ENCODE measurements at regions not wholly inside any gene's neighbourhood (a gene's known extent, or its start where the extent isn't known, plus 50 kb on each side); places are given as distances from the start of the nearest gene placed in this dataset.

GRCh38 chr16:85191341-85191965 is 79.2 kb upstream of the CIBAR2 start:
- peak in 1 of 6 donors; percentile 49 for DNase-seq
- Histone ChIP-seq H3K27me3 (no peaks in the 10 kb centered on the region), H3K27ac (no peak overlapping the region), H3K36me3 (no peaks in the 10 kb centered on the region), H3K4me1 (peaks cover 12 to 28% (median 15%) of the 10 kb centered on the region in 3 donors), H3K9me3 (no peaks in the 10 kb centered on the region), H3K4me3 (no peak overlapping the region)
- 93 to 95% methylated on average over 19 of the region's 19 CpGs for WGBS, 2 donors
- no peak for FAIRE-seq
- ATAC-seq: no peak
- intact Hi-C loops (cut with DNase I): no loop called here
- TF ChIP-seq CTCF (IDR thresholded peaks at IDR 0.05): no peak

- Histone ChIP-seq H3K36me3 (no peaks in the 10 kb centered on the region), H3K4me3 (no peak overlapping the region), H3K27ac (no peak overlapping the region), H3K4me1 (peaks cover 23 to 38% (median 25%) of the 10 kb centered on the region in 3 donors), H3K9me3 (no peaks in the 10 kb centered on the region), H3K27me3 (no peaks in the 10 kb centered on the region)
- FAIRE-seq (no peak), ATAC-seq (no peak), DNase-seq (peak in 2 of 6 donors; percentile 31 to 38)
- no peak for TF ChIP-seq CTCF (IDR thresholded peaks at IDR 0.05)
- WGBS, 2 donors: 77 to 79% methylated on average over 20 of the region's 20 CpGs
- intact Hi-C loops (cut with DNase I): no loop called here
These were observed 80.2 kb upstream of the CIBAR2 start for GRCh38 chr16:85192238-85193114.

- Histone ChIP-seq H3K4me1 (peaks cover 29 to 44% (median 32%) of the 10 kb centered on the region in 3 donors), H3K27me3 (no peaks in the 10 kb centered on the region), H3K27ac (no peak overlapping the region), H3K36me3 (no peaks in the 10 kb centered on the region), H3K4me3 (no peak overlapping the region), H3K9me3 (no peaks in the 10 kb centered on the region)
- intact Hi-C loops (cut with DNase I): no loop called here
- 87 to 89% methylated on average over 6 of the region's 6 CpGs for WGBS, 2 donors
- ATAC-seq (no peak), DNase-seq (no peak), FAIRE-seq (no peak)
- no peak for TF ChIP-seq CTCF (IDR thresholded peaks at IDR 0.05)
These were observed 80.8 kb upstream of the CIBAR2 start for GRCh38 chr16:85193115-85193493.

GRCh38 chr16:85193876-85194275 is 81.6 kb upstream of the CIBAR2 start:
- 93 to 94% methylated on average over 17 of the region's 17 CpGs for WGBS, 2 donors
- Histone ChIP-seq H3K4me3 (no peak overlapping the region), H3K27ac (no peak overlapping the region), H3K36me3 (no peaks in the 10 kb centered on the region), H3K9me3 (no peaks in the 10 kb centered on the region), H3K4me1 (peaks cover 32 to 47% (median 37%) of the 10 kb centered on the region in 3 donors), H3K27me3 (no peaks in the 10 kb centered on the region)
- DNase-seq (peak in 1 of 6 donors; percentile 16), FAIRE-seq (no peak), ATAC-seq (no peak)
- TF ChIP-seq CTCF (IDR thresholded peaks at IDR 0.05): no peak
- intact Hi-C loops (cut with DNase I): no loop called here

Data from pancreas (tissue), 10 donors.